ENCODE measurements at regions not wholly inside any gene's neighbourhood (a gene's known extent, or its start where the extent isn't known, plus 50 kb on each side); places are given as distances from the start of the nearest gene placed in this dataset.

- H3K9ac ChIP-seq (ENCODE audit: control insufficient read depth, insufficient read depth, low read length): no peak overlapping the region
- H3K4me2 ChIP-seq (ENCODE audit: control insufficient read depth, insufficient read depth): no peak overlapping the region
- ChIA-PET SMC1A (ENCODE audit: uncharacterized antibody, unreplicated experiment) (no interaction called here), POLR2A (no interaction called here), RAD21 (ENCODE audit: unreplicated experiment) (no interaction called here), CTCF (no interaction called here)
- peaks cover 1% of the 10 kb centered on the region; the same call in 2 of the 3 replicates for H3K9me3 ChIP-seq (replicated peaks; ENCODE audit: control insufficient read depth, insufficient read depth, low read length)
- in situ Hi-C loops (cut with MboI): no loop called here
- TF ChIP-seq FOXM1 (IDR thresholded peaks at IDR 0.05; ENCODE audit: low read depth, low read length) (no peak), BCL3 (IDR thresholded peaks at IDR 0.05; ENCODE audit: borderline replicate concordance, insufficient read depth, low read depth, low read length, poor library complexity, severe bottlenecking) (no peak), CTCF (IDR thresholded peaks at IDR 0.05 in 2 of 3, conservative IDR thresholded peaks at IDR 0.05 in 1 of 3; ENCODE audit: control insufficient read depth in 2 of 3, extremely low read depth in 1 of 3, insufficient read depth in 1 of 3, low read depth in 3 of 3, low read length in 3 of 3) (no peak), ATF3 (IDR thresholded peaks at IDR 0.05; ENCODE audit: borderline replicate concordance, extremely low read depth, low read depth, low read length) (no peak), SREBF1 (IDR thresholded peaks at IDR 0.05; ENCODE audit: low read length) (no peak), RB1 (IDR thresholded peaks at IDR 0.05; ENCODE audit: borderline replicate concordance) (no peak), ZNF217 (IDR thresholded peaks at IDR 0.05) (no peak), IKZF1 (conservative IDR thresholded peaks at IDR 0.05) (no peak), JUND (IDR thresholded peaks at IDR 0.05; ENCODE audit: low read depth, low read length) (no peak), CREM (IDR thresholded peaks at IDR 0.05; ENCODE audit: low read depth) (no peak), HDAC6 (IDR thresholded peaks at IDR 0.05; ENCODE audit: unreplicated experiment) (no peak), ATF2 (IDR thresholded peaks at IDR 0.05; ENCODE audit: low read length) (no peak), SIN3A (IDR thresholded peaks at IDR 0.05; ENCODE audit: low read depth, low read length) (no peak), HDGF (IDR thresholded peaks at IDR 0.05) (no peak), RAD21 (IDR thresholded peaks at IDR 0.05; ENCODE audit: insufficient read depth, low read depth, low read length) (no peak), ZSCAN29 (IDR thresholded peaks at IDR 0.05) (no peak), PBX3 (IDR thresholded peaks at IDR 0.05; ENCODE audit: insufficient replicate concordance, low read depth, low read length) (no peak)
- intact Hi-C loops (cut with micrococcal nuclease; ENCODE audit: unreplicated experiment): no loop called here
- 0% methylated on average over 2 of the region's 2 CpGs for WGBS (ENCODE audit: insufficient coverage, insufficient replicate concordance, low lambda C conversion rate, missing lambda C conversion rate)
- BruUV-seq (replicated peaks): no TSS peak
- H3K36me3 ChIP-seq (ENCODE audit: control insufficient read depth in 2 of 2, insufficient read depth in 2 of 2, low read length in 1 of 2): no peaks in the 10 kb centered on the region
- FAIRE-seq: no peak
- no peaks in the 10 kb centered on the region for H3K4me1 ChIP-seq (ENCODE audit: control insufficient read depth, insufficient read depth, low read length)
- no peak overlapping the region for H3K4me3 ChIP-seq
- no peaks in the 10 kb centered on the region for H3K79me2 ChIP-seq (ENCODE audit: control insufficient read depth, insufficient read depth, low read length)
- no peaks in the 10 kb centered on the region for H4K20me1 ChIP-seq (ENCODE audit: control insufficient read depth, insufficient read depth)
- no peaks in the 10 kb centered on the region for H3K27me3 ChIP-seq (replicated peaks in 1 of 2; ENCODE audit: control insufficient read depth in 2 of 2, insufficient read depth in 2 of 2, low read length in 1 of 2)
- ATAC-seq: no peak
- DNase-seq (ENCODE audit: low read depth, low spot score): no peak
- no peak overlapping the region for H2AFZ ChIP-seq (ENCODE audit: control insufficient read depth, low read depth, low read length)
- H3K27ac ChIP-seq (ENCODE audit: control insufficient read depth, insufficient read depth): no peak overlapping the region
Measured at GRCh38 chr6:925656-926213, 232.8 kb upstream of the EXOC2 start.

All from GM12878 (cell line).